SK-N-SH treated with all-trans-retinoic acid at 6 μM for 48 hours (cell line): ENCODE measurements at regions not wholly inside any gene's neighbourhood (a gene's known extent, or its start where the extent isn't known, plus 50 kb on each side); places are given as distances from the start of the nearest gene placed in this dataset.

Experiments
- ATAC-seq: fragments of 200-7000 bp; cut with Tn5 transposase; 3 replicates; pipeline ENCODE4 v1.9.1; 2020; ENCODE audit warnings: mild to moderate bottlenecking, moderate library complexity
- CSDC2 ChIP-seq: fragments of 250-450 bp; sonication (Bioruptor Pico); IDR thresholded peaks from 2 replicates; pipeline ENCODE4 v1.5.0; 2020; ENCODE audit warnings: mild to moderate bottlenecking, moderate library complexity
- ESRRG ChIP-seq: fragments of 250-450 bp; sonication (Bioruptor Pico); IDR thresholded peaks from 2 replicates; pipeline ENCODE4 v1.6.1; 2021; ENCODE audit warnings: mild to moderate bottlenecking
- GLIS3 ChIP-seq: fragments of 250-450 bp; sonication (Bioruptor Pico); IDR thresholded peaks from 2 replicates; pipeline ENCODE4 v1.5.0; 2020; ENCODE audit warnings: mild to moderate bottlenecking, moderate library complexity
- ISL1 ChIP-seq: fragments of 250-450 bp; sonication (Bioruptor Pico); IDR thresholded peaks from 2 replicates; pipeline ENCODE4 v2.1.2; 2022; ENCODE audit warnings: mild to moderate bottlenecking, moderate library complexity
- OSR1 ChIP-seq: fragments of 250-450 bp; sonication (Bioruptor Pico); IDR thresholded peaks from 2 replicates; pipeline ENCODE4 v1.8.0; 2022; ENCODE audit warnings: moderate library complexity, mild to moderate bottlenecking, inconsistent platforms
- PPARA ChIP-seq: fragments of 250-450 bp; sonication (Bioruptor Pico); IDR thresholded peaks from 2 replicates; pipeline ENCODE4 v1.5.0; 2020; ENCODE audit warnings: mild to moderate bottlenecking, borderline replicate concordance
- SNAI2 ChIP-seq: fragments of 250-450 bp; sonication (Bioruptor Pico); IDR thresholded peaks from 2 replicates; pipeline ENCODE4 v1.5.0; 2020; ENCODE audit warnings: mild to moderate bottlenecking, moderate library complexity
- TOX ChIP-seq: fragments of 250-450 bp; sonication (Bioruptor Pico); IDR thresholded peaks from 2 replicates; pipeline ENCODE4 v1.8.0; 2021; ENCODE audit warnings: mild to moderate bottlenecking, moderate library complexity, borderline replicate concordance
- ZFP3 ChIP-seq: fragments of 250-450 bp; sonication (Bioruptor Pico); IDR thresholded peaks from 2 replicates; pipeline ENCODE4 v1.5.0; 2020; ENCODE audit warnings: mild to moderate bottlenecking, moderate library complexity
- ZFP30 ChIP-seq: fragments of 450-650 bp; formaldehyde crosslinking; IDR thresholded peaks from 2 replicates; pipeline ENCODE4 v1.5.0; 2022; ENCODE audit warnings: mild to moderate bottlenecking, moderate library complexity
- ZNF565 ChIP-seq: fragments of 450-650 bp; formaldehyde crosslinking; conservative IDR thresholded peaks from 2 replicates; pipeline ENCODE4 v1.5.0; 2020; ENCODE audit warnings: low read depth, mild to moderate bottlenecking, moderate library complexity
- ZNF8 ChIP-seq: fragments of 450-650 bp; formaldehyde crosslinking; IDR thresholded peaks from 2 replicates; pipeline ENCODE4 v1.5.0; 2020; ENCODE audit warnings: mild to moderate bottlenecking, moderate library complexity
- TF ChIP-seq, protein P1 (sequence below): fragments of 250-450 bp; sonication (Bioruptor Pico); IDR thresholded peaks from 2 replicates; pipeline ENCODE4 v1.5.1; 2021; ENCODE audit warnings: mild to moderate bottlenecking, moderate library complexity
- TF ChIP-seq, protein P2 (sequence below): fragments of 250-450 bp; sonication (Bioruptor Pico); IDR thresholded peaks from 2 replicates; pipeline ENCODE4 v1.8.0; 2021; ENCODE audit warnings: low read depth, mild to moderate bottlenecking, moderate library complexity, borderline replicate concordance
- TF ChIP-seq, protein P3 (sequence below): fragments of 250-450 bp; sonication (Bioruptor Pico); IDR thresholded peaks from 2 replicates; pipeline ENCODE4 v1.5.0; 2020; ENCODE audit warnings: mild to moderate bottlenecking, moderate library complexity
- TF ChIP-seq, protein P4 (sequence below): fragments of 250-450 bp; sonication (Bioruptor Pico); IDR thresholded peaks from 2 replicates; pipeline ENCODE4 v1.5.1; 2020; ENCODE audit warnings: low read depth, mild to moderate bottlenecking, moderate library complexity
- TF ChIP-seq, protein P5 (sequence below): fragments of 250-450 bp; sonication (Bioruptor Pico); IDR thresholded peaks from 2 replicates; pipeline ENCODE4 v1.8.0; 2020; ENCODE audit warnings: mild to moderate bottlenecking, moderate library complexity, borderline replicate concordance

DNA sequence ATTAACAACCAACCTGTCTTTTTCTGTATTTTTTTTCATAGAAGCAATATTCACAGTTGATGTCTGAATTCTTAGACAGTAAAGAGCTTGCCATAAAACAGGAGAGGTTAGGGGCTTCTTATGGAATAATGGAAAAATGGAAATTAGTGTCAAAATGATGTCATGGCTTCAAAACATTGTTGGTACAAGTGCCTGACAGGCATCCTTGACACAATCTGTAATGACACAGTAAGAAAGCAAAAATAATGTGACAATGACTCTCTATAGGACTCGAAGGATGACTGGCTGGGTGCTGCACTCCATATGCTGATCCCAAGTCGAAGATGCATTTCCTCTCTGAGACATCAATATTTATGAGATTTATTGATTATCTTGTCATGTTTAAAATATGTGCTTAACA lies 205.3 kb upstream of the DACH1 start:
- TF ChIP-seq, protein P1, sequence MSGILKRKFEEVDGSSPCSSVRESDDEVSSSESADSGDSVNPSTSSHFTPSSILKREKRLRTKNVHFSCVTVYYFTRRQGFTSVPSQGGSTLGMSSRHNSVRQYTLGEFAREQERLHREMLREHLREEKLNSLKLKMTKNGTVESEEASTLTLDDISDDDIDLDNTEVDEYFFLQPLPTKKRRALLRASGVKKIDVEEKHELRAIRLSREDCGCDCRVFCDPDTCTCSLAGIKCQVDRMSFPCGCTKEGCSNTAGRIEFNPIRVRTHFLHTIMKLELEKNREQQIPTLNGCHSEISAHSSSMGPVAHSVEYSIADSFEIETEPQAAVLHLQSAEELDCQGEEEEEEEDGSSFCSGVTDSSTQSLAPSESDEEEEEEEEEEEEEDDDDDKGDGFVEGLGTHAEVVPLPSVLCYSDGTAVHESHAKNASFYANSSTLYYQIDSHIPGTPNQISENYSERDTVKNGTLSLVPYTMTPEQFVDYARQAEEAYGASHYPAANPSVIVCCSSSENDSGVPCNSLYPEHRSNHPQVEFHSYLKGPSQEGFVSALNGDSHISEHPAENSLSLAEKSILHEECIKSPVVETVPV (CRISPR knock-in tag): no peak
- TF ChIP-seq OSR1 (CRISPR knock-in tag): no peak
- no peak for TF ChIP-seq ESRRG (CRISPR knock-in tag)
- TF ChIP-seq GLIS3: no peak
- TF ChIP-seq, protein P2, sequence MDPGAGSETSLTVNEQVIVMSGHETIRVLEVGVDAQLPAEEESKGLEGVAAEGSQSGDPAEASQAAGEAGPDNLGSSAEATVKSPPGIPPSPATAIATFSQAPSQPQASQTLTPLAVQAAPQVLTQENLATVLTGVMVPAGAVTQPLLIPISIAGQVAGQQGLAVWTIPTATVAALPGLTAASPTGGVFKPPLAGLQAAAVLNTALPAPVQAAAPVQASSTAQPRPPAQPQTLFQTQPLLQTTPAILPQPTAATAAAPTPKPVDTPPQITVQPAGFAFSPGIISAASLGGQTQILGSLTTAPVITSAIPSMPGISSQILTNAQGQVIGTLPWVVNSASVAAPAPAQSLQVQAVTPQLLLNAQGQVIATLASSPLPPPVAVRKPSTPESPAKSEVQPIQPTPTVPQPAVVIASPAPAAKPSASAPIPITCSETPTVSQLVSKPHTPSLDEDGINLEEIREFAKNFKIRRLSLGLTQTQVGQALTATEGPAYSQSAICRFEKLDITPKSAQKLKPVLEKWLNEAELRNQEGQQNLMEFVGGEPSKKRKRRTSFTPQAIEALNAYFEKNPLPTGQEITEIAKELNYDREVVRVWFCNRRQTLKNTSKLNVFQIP (CRISPR knock-in tag): no peak
- TF ChIP-seq TOX: no peak
- TF ChIP-seq CSDC2 (CRISPR knock-in tag): no peak
- no peak for TF ChIP-seq PPARA (CRISPR knock-in tag)
- TF ChIP-seq, protein P3, sequence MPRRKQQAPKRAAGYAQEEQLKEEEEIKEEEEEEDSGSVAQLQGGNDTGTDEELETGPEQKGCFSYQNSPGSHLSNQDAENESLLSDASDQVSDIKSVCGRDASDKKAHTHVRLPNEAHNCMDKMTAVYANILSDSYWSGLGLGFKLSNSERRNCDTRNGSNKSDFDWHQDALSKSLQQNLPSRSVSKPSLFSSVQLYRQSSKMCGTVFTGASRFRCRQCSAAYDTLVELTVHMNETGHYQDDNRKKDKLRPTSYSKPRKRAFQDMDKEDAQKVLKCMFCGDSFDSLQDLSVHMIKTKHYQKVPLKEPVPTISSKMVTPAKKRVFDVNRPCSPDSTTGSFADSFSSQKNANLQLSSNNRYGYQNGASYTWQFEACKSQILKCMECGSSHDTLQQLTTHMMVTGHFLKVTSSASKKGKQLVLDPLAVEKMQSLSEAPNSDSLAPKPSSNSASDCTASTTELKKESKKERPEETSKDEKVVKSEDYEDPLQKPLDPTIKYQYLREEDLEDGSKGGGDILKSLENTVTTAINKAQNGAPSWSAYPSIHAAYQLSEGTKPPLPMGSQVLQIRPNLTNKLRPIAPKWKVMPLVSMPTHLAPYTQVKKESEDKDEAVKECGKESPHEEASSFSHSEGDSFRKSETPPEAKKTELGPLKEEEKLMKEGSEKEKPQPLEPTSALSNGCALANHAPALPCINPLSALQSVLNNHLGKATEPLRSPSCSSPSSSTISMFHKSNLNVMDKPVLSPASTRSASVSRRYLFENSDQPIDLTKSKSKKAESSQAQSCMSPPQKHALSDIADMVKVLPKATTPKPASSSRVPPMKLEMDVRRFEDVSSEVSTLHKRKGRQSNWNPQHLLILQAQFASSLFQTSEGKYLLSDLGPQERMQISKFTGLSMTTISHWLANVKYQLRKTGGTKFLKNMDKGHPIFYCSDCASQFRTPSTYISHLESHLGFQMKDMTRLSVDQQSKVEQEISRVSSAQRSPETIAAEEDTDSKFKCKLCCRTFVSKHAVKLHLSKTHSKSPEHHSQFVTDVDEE (CRISPR knock-in tag): no peak
- TF ChIP-seq SNAI2: no peak
- no peak for ATAC-seq

DNA sequence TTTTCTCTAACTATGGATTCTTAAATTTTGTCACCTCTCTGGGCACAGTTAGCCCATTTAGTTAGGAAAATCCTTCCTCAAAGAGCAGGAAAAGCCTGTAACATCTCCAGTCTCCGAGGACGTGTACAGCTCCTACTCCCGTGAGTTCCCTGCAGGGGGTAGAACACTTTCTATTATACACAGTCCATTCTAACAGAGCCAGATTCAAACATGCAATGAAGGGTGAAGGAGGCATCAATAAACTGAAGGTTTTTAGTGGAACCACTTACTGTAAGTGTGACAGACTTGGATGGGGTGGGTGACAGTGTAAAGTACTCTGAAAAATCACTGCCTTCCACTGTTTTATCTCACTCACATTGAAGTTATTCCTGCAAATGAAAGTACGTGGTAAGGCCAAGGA lies 204.7 kb upstream of the DACH1 start:
- TF ChIP-seq, protein P1 (CRISPR knock-in tag): no peak
- TF ChIP-seq ZNF565 (CRISPR knock-in tag) (no peak), CSDC2 (CRISPR knock-in tag) (no peak), PPARA (CRISPR knock-in tag) (no peak), ISL1 (CRISPR knock-in tag) (no peak), ZFP30 (CRISPR knock-in tag) (no peak), SNAI2 (no peak), ZNF8 (CRISPR knock-in tag) (no peak), GLIS3 (no peak), ZFP3 (CRISPR knock-in tag) (no peak)
- TF ChIP-seq, protein P2 (CRISPR knock-in tag): no peak
- TF ChIP-seq, protein P4, sequence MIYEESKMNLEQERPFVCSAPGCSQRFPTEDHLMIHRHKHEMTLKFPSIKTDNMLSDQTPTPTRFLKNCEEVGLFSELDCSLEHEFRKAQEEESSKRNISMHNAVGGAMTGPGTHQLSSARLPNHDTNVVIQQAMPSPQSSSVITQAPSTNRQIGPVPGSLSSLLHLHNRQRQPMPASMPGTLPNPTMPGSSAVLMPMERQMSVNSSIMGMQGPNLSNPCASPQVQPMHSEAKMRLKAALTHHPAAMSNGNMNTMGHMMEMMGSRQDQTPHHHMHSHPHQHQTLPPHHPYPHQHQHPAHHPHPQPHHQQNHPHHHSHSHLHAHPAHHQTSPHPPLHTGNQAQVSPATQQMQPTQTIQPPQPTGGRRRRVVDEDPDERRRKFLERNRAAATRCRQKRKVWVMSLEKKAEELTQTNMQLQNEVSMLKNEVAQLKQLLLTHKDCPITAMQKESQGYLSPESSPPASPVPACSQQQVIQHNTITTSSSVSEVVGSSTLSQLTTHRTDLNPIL: no peak
- TF ChIP-seq, protein P5, sequence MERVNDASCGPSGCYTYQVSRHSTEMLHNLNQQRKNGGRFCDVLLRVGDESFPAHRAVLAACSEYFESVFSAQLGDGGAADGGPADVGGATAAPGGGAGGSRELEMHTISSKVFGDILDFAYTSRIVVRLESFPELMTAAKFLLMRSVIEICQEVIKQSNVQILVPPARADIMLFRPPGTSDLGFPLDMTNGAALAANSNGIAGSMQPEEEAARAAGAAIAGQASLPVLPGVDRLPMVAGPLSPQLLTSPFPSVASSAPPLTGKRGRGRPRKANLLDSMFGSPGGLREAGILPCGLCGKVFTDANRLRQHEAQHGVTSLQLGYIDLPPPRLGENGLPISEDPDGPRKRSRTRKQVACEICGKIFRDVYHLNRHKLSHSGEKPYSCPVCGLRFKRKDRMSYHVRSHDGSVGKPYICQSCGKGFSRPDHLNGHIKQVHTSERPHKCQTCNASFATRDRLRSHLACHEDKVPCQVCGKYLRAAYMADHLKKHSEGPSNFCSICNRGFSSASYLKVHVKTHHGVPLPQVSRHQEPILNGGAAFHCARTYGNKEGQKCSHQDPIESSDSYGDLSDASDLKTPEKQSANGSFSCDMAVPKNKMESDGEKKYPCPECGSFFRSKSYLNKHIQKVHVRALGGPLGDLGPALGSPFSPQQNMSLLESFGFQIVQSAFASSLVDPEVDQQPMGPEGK: no peak
- TF ChIP-seq, protein P3 (CRISPR knock-in tag): no peak
- no peak for ATAC-seq
